Lower lobe of right lung (tissue), 2 donors: ENCODE measurements at regions not wholly inside any gene's neighbourhood (a gene's known extent, or its start where the extent isn't known, plus 50 kb on each side); places are given as distances from the start of the nearest gene placed in this dataset.

ENCODE experiments used
- ATAC-seq, 2 donors: fragments of 200-7000 bp; cut with Tn5 transposase; one replicate each; pipeline ENCODE4 v1.9.1; 2020 to 2022; ENCODE audit warnings: mild to moderate bottlenecking in 2 of 2, moderate library complexity in 2 of 2
- DNase-seq: peaks from one replicate; pipeline ENCODE4 v3.0.0-alpha.2; 2020
- H3K27ac ChIP-seq: fragments of 200-600 bp; one replicate; pipeline ENCODE4 v1.8.0; 2022
- H3K27me3 ChIP-seq: fragments of 200-600 bp; one replicate; pipeline ENCODE4 v1.8.0; 2022; ENCODE audit warnings: low read depth
- H3K36me3 ChIP-seq: fragments of 200-600 bp; one replicate; pipeline ENCODE4 v1.8.0; 2022; ENCODE audit warnings: mild to moderate bottlenecking
- H3K4me1 ChIP-seq: fragments of 200-600 bp; one replicate; pipeline ENCODE4 v1.8.0; 2022
- H3K4me3 ChIP-seq: fragments of 200-600 bp; one replicate; pipeline ENCODE4 v1.8.0; 2022; ENCODE audit warnings: mild to moderate bottlenecking
- H3K9me3 ChIP-seq: fragments of 200-600 bp; one replicate; pipeline ENCODE4 v1.8.0; 2022
- intact Hi-C: fragments of 100-400 bp; cut with DNase I; formaldehyde crosslinking; loops from one replicate; pipeline ENCODE4 v1.11.0; 2022
- TF ChIP-seq, protein P1 (sequence below): fragments of 200-600 bp; IDR thresholded peaks from one replicate; pipeline ENCODE4 v1.8.0; 2022; ENCODE audit warnings: antibody characterized with exemption, mild to moderate bottlenecking
- donor health status: DM: no; HTN: yes; CAD: no; lungs with severe emphysema.

DNA sequence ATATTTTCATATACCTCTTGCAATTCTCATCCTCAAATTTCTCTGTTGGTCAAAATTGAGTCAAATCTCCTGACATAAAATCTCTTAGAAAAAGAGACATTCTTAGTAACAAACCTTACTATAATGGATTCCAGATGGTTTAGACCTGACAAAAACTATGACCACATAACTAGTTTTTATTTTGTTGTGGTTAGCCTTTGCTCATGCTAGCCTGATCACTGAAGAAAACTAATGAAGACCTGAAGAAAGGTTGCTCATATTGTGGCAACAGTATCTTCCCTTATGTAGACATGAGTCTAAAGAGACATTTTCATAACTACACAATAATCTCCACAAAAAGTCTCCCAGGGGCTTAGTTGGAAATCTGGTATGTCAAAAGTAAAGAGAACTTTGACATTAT is 274.1 kb upstream of the TMEM161B start:
- no peak for ATAC-seq
- H3K9me3 ChIP-seq: no peaks in the 10 kb centered on the region
- H3K27ac ChIP-seq: no peak overlapping the region
- DNase-seq: no peak
- no peak overlapping the region for H3K4me3 ChIP-seq
- no peaks in the 10 kb centered on the region for H3K36me3 ChIP-seq
- H3K27me3 ChIP-seq: no peaks in the 10 kb centered on the region
- no peaks in the 10 kb centered on the region for H3K4me1 ChIP-seq
- TF ChIP-seq, protein P1, sequence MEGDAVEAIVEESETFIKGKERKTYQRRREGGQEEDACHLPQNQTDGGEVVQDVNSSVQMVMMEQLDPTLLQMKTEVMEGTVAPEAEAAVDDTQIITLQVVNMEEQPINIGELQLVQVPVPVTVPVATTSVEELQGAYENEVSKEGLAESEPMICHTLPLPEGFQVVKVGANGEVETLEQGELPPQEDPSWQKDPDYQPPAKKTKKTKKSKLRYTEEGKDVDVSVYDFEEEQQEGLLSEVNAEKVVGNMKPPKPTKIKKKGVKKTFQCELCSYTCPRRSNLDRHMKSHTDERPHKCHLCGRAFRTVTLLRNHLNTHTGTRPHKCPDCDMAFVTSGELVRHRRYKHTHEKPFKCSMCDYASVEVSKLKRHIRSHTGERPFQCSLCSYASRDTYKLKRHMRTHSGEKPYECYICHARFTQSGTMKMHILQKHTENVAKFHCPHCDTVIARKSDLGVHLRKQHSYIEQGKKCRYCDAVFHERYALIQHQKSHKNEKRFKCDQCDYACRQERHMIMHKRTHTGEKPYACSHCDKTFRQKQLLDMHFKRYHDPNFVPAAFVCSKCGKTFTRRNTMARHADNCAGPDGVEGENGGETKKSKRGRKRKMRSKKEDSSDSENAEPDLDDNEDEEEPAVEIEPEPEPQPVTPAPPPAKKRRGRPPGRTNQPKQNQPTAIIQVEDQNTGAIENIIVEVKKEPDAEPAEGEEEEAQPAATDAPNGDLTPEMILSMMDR: no peak
- intact Hi-C loops: no loop called here

DNA sequence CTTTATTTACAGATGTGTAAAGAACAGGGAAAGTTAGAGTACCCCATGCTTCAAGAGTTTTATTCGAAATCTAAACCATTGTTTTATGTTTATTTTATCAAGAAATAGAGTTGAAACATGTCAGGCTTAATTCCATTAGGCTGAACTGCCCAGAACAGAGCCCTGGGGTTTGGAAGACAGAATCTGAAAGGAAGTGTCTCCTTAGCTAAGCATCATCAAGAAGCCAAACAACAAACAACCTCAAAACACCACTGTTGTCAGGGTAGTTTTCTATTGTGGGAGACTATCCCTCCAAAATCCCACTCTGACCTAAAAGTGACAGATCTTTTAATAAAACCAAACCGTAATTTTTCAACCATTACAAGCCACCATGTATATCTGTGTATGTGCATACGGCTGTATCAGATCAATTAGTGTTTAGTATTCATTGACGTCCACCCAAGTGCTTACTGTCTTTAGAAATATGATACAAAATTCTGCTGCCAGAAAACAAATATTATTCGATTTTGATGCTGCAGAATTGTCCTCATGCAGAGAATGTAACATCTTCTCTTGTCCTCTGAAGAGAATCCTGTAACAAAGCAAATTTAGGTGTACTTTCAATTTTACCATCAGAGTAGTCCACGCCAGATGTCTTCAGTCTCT is 271.9 kb upstream of the TMEM161B start:
- TF ChIP-seq, protein P1: no peak
- ATAC-seq (no peak), DNase-seq (no peak)
- no peak overlapping the region for H3K4me3 ChIP-seq
- H3K4me1 ChIP-seq: no peaks in the 10 kb centered on the region
- no peaks in the 10 kb centered on the region for H3K9me3 ChIP-seq
- H3K27ac ChIP-seq: no peak overlapping the region
- H3K36me3 ChIP-seq: no peaks in the 10 kb centered on the region
- H3K27me3 ChIP-seq: no peaks in the 10 kb centered on the region
- intact Hi-C loops: no loop called here

DNA sequence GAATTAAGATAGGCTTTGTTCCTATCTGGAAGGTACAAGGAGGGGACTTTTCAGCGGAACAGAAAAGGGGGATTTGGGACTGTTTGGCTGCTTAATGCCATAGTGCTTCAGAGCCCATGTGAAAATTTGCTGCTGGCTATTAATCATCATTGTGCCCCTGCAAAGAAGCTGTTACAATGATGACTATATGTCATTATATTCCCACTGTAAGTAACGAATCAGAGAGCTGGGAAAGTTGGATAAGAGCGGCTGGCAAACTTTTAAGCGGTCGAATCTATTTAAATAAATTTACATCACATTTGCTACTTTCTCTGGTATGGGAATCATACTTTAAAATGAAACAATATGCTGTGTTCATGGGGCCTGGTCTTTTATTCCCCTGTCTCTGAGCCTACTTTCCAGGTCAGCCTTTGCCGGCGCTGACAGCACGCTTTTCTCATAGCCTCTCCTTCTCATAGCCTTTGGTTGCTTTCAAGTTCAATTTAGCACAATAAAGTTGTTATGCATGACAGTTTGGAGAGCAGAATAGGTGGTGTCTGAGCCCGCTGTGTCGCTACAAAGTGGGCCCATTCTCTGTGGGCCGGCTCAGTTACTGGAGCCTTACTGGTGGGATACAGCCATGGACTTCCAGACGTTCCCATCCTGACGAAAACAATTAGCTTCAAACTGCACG is 271.2 kb upstream of the TMEM161B start:
- no peaks in the 10 kb centered on the region for H3K27me3 ChIP-seq
- H3K36me3 ChIP-seq: no peaks in the 10 kb centered on the region
- intact Hi-C loops: no loop called here
- TF ChIP-seq, protein P1: no peak
- no peak for DNase-seq
- ATAC-seq: no peak
- H3K27ac ChIP-seq: no peak overlapping the region
- H3K4me3 ChIP-seq: no peak overlapping the region
- no peaks in the 10 kb centered on the region for H3K4me1 ChIP-seq
- H3K9me3 ChIP-seq: no peaks in the 10 kb centered on the region

DNA sequence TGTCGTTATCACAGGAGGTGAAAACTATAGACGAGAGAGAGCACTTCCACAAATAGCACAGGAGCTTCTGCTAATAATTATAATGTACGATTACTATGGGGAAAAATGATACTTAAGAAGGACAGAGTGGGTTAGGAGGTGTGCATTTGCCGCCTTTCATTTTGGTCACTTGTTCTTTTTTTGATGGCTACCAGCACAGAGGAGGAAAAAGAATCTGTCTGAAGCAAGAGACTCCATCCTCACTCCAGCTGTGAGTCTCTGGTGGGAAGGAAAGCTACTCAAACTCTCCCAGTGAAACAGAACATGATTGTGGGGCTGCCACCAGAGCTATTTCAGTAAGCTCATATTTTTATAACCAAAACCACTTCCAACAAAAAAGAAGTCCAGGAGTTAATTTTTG is 270.4 kb upstream of the TMEM161B start:
- Histone ChIP-seq H3K27me3 (no peaks in the 10 kb centered on the region), H3K4me1 (no peaks in the 10 kb centered on the region), H3K36me3 (no peaks in the 10 kb centered on the region), H3K27ac (no peak overlapping the region), H3K9me3 (no peaks in the 10 kb centered on the region), H3K4me3 (no peak overlapping the region)
- ATAC-seq (no peak), DNase-seq (no peak)
- TF ChIP-seq, protein P1: no peak
- intact Hi-C loops: no loop called here

DNA sequence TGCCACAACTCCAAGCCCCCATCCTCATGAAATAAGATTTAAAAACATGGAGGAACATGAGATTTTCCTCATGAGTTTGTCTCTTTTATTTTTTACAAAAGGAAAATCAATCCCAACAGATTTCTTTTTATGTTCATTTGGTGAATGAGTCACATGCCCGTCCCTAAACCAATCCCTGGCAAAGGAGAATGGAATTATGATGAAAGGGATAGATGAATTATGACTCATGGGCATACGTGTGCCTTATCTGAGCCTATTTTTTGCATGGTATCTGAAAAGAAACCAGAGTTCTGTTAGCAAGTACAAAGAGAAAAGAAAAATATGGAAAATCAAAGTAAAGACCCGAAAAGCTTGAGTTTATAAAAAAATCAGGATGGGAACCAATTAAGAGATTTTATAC is 267.5 kb upstream of the TMEM161B start:
- DNase-seq (no peak), ATAC-seq (no peak)
- no peaks in the 10 kb centered on the region for H3K4me1 ChIP-seq
- H3K27me3 ChIP-seq: no peaks in the 10 kb centered on the region
- TF ChIP-seq, protein P1: no peak
- H3K27ac ChIP-seq: no peak overlapping the region
- H3K9me3 ChIP-seq: no peaks in the 10 kb centered on the region
- no peaks in the 10 kb centered on the region for H3K36me3 ChIP-seq
- H3K4me3 ChIP-seq: no peak overlapping the region
- intact Hi-C loops: no loop called here
